ENCODE measurements at regions not wholly inside any gene's neighbourhood (a gene's known extent, or its start where the extent isn't known, plus 50 kb on each side); places are given as distances from the start of the nearest gene placed in this dataset.

DNA sequence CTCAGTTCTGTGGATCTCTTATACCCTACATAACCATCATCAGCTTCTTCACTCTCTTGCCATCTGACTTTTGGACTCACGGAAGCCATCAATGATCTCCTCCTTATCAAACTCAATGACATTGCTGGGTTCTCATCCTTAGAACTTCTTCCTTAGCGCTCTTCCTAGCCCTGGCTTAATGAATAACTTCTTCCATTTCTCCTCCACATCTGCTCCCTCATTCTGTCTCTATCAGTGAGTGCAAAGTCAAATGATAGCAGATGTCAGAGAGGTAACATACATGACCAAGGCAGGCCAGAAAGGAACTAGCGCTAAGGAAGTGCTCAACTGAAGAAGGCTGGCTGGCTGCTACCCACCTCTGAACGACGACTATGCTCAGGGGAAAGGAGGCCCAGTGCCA lies 449.8 kb downstream of the COG6 start:
- H3K14ac ChIP-seq (ENCODE audit: low read length), result no peak overlapping the region
- H3K4me2 ChIP-seq (ENCODE audit: low read length), result no peak overlapping the region
- no peaks in the 10 kb centered on the region for H3K79me2 ChIP-seq (ENCODE audit: control insufficient read depth, insufficient read depth, low read length, poor library complexity)
- H3K4ac ChIP-seq (ENCODE audit: low read depth, low read length), result no peak overlapping the region
- H3K18ac ChIP-seq (ENCODE audit: low read length), result no peak overlapping the region
- H2BK120ac ChIP-seq (ENCODE audit: insufficient read depth, low read length, poor library complexity), result no peak overlapping the region
- no peak overlapping the region for H2AK5ac ChIP-seq (ENCODE audit: low read length)
- no peaks in the 10 kb centered on the region for H3K79me1 ChIP-seq (ENCODE audit: low read length)
- no peaks in the 10 kb centered on the region for H3K9me3 ChIP-seq (ENCODE audit: insufficient read depth, low read depth, low read length)
- H3K27me3 ChIP-seq (ENCODE audit: insufficient read depth, low read length), result no peaks in the 10 kb centered on the region
- H3K27ac ChIP-seq (ENCODE audit: low read depth, low read length), result no peak overlapping the region
- no peak overlapping the region for H4K8ac ChIP-seq (ENCODE audit: low read depth, low read length)
- H2AFZ ChIP-seq (ENCODE audit: insufficient read depth, low read length, poor library complexity), result no peak overlapping the region
- H3K4me3 ChIP-seq (ENCODE audit: low read depth, low read length), result no peak overlapping the region
- no peak overlapping the region for H3K9ac ChIP-seq (ENCODE audit: low read length)
- no peak overlapping the region for H4K12ac ChIP-seq (ENCODE audit: low read depth, low read length)
- peak overlapping the region; percentile 15 for H3K23ac ChIP-seq (ENCODE audit: low read length)
- no peak overlapping the region for H2BK5ac ChIP-seq (ENCODE audit: low read depth, low read length, poor library complexity)
- no peak for DNase-seq
- no peaks in the 10 kb centered on the region for H3K4me1 ChIP-seq (ENCODE audit: control insufficient read depth in 1 of 2, insufficient read depth in 2 of 2, low read length in 2 of 2)
- no peak overlapping the region for H4K91ac ChIP-seq (ENCODE audit: low read depth, low read length)
- no peak overlapping the region for H2BK12ac ChIP-seq (ENCODE audit: low read length)
- no CpG with 5 or more reads among the region's 5 CpGs for WGBS (ENCODE audit: extremely low coverage, insufficient coverage, insufficient read length)
- H3K36me3 ChIP-seq (ENCODE audit: control insufficient read depth in 1 of 2, insufficient read depth in 2 of 2, low read length in 2 of 2), result no peaks in the 10 kb centered on the region

DNA sequence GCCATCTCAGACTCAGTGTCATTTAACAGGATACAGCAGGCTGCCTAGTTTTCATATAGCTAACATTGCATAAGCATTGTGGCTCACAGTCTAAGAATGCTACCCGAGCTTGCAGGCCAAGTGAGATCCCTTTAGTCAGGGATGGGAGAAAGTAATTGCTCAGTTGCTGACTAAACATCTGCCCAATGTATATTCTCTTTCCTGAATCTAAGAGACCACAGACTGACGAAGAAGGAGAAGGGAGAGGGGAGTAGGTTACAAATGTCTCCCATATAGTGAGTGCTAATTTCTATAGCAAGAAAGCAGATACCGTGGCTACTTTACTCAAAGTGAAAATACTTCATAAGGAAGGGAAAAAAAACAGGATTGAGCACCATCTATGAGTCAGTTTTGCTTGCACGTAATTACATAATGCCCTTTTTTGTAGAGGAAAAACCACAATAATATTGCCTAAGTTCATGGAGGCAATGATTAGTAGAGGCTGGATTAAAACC lies 453.9 kb downstream of the COG6 start:
- Histone ChIP-seq H3K18ac (ENCODE audit: low read length) (no peak overlapping the region), H2AFZ (ENCODE audit: insufficient read depth, low read length, poor library complexity) (no peak overlapping the region)
- no CpG with 5 or more reads among the region's 4 CpGs for WGBS (ENCODE audit: extremely low coverage, insufficient coverage, insufficient read length)

DNA sequence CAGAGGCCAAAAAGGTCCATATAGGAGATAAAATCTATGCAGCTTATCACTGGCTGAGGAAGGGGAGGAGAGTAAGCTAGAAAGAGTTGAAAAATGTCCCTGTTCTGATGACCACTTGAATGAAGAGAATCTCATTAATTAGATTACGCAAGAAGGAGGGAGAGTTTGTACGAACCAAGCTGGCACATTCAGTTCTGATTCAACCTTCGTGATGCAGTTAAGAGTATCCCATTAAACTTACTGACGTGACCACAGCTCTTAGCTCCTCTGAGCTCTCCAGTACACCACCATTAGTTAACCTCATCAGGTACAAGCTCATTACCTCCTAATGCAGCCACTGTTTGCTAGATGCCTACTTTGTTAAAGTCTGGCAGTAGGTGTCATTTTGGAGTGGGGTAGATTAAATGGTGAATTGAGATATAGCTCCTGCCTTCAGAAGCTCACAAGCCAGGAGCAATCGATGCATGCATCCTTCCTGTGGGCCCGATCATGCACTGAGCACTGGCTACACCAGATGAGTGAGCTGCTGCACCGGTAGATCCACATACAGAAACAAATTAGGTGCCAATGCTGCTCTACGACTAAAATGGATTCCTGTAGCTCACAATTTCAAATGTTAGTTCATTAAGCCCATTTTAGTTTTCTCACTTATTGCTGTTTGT lies 458.3 kb downstream of the COG6 start:
- no peak overlapping the region for H3K27ac ChIP-seq (ENCODE audit: low read depth, low read length)
- H3K18ac ChIP-seq (ENCODE audit: low read length), result no peak overlapping the region
- no peak overlapping the region for H3K4me2 ChIP-seq (ENCODE audit: low read length)
- no peak overlapping the region for H4K8ac ChIP-seq (ENCODE audit: low read depth, low read length)
- WGBS (ENCODE audit: extremely low coverage, insufficient coverage, insufficient read length), result no CpG with 5 or more reads among the region's 8 CpGs
- no peaks in the 10 kb centered on the region for H3K79me2 ChIP-seq (ENCODE audit: control insufficient read depth, insufficient read depth, low read length, poor library complexity)
- H3K4ac ChIP-seq (ENCODE audit: low read depth, low read length), result no peak overlapping the region
- H3K14ac ChIP-seq (ENCODE audit: low read length), result no peak overlapping the region
- peaks cover 7% of the 10 kb centered on the region for H3K79me1 ChIP-seq (ENCODE audit: low read length)
- H3K23ac ChIP-seq (ENCODE audit: low read length), result no peak overlapping the region
- no peak overlapping the region for H3K9ac ChIP-seq (ENCODE audit: low read length)
- H3K4me3 ChIP-seq (ENCODE audit: low read depth, low read length), result no peak overlapping the region
- H3K36me3 ChIP-seq (ENCODE audit: control insufficient read depth in 1 of 2, insufficient read depth in 2 of 2, low read length in 2 of 2), result no peaks in the 10 kb centered on the region
- H3K27me3 ChIP-seq (ENCODE audit: insufficient read depth, low read length), result no peaks in the 10 kb centered on the region
- peaks cover 0 to 2% of the 10 kb centered on the region in 2 experiments for H3K4me1 ChIP-seq (ENCODE audit: control insufficient read depth in 1 of 2, insufficient read depth in 2 of 2, low read length in 2 of 2)
- no peak overlapping the region for H2BK12ac ChIP-seq (ENCODE audit: low read length)
- no peak for DNase-seq
- H4K12ac ChIP-seq (ENCODE audit: low read depth, low read length), result no peak overlapping the region
- H2BK5ac ChIP-seq (ENCODE audit: low read depth, low read length, poor library complexity), result no peak overlapping the region
- no peaks in the 10 kb centered on the region for H3K9me3 ChIP-seq (ENCODE audit: insufficient read depth, low read depth, low read length)
- H4K91ac ChIP-seq (ENCODE audit: low read depth, low read length), result no peak overlapping the region
- no peak overlapping the region for H2BK120ac ChIP-seq (ENCODE audit: insufficient read depth, low read length, poor library complexity)
- no peak overlapping the region for H2AFZ ChIP-seq (ENCODE audit: insufficient read depth, low read length, poor library complexity)
- H2AK5ac ChIP-seq (ENCODE audit: low read length), result no peak overlapping the region

More for the DNA sequence above, 453.9 kb downstream of the COG6 start:
- no peaks in the 10 kb centered on the region for H3K36me3 ChIP-seq (ENCODE audit: control insufficient read depth in 1 of 2, insufficient read depth in 2 of 2, low read length in 2 of 2)
- H4K12ac ChIP-seq (ENCODE audit: low read depth, low read length), result no peak overlapping the region
- no peak overlapping the region for H3K9ac ChIP-seq (ENCODE audit: low read length)
- H3K4ac ChIP-seq (ENCODE audit: low read depth, low read length), result no peak overlapping the region
- DNase-seq, result peak; percentile 63 to 78
- H3K79me2 ChIP-seq (ENCODE audit: control insufficient read depth, insufficient read depth, low read length, poor library complexity), result no peaks in the 10 kb centered on the region
- H2BK12ac ChIP-seq (ENCODE audit: low read length), result no peak overlapping the region
- no peaks in the 10 kb centered on the region for H3K27me3 ChIP-seq (ENCODE audit: insufficient read depth, low read length)
- no peaks in the 10 kb centered on the region for H3K9me3 ChIP-seq (ENCODE audit: insufficient read depth, low read depth, low read length)
- no peak overlapping the region for H3K4me2 ChIP-seq (ENCODE audit: low read length)
- no peak overlapping the region for H3K14ac ChIP-seq (ENCODE audit: low read length)
- H3K4me3 ChIP-seq (ENCODE audit: low read depth, low read length), result no peak overlapping the region
- H3K27ac ChIP-seq (ENCODE audit: low read depth, low read length), result no peak overlapping the region
- H2AK5ac ChIP-seq (ENCODE audit: low read length), result no peak overlapping the region
- peaks cover 2% of the 10 kb centered on the region for H3K79me1 ChIP-seq (ENCODE audit: low read length)
- no peak overlapping the region for H2BK5ac ChIP-seq (ENCODE audit: low read depth, low read length, poor library complexity)
- H4K91ac ChIP-seq (ENCODE audit: low read depth, low read length), result no peak overlapping the region
- H3K23ac ChIP-seq (ENCODE audit: low read length), result no peak overlapping the region
- no peaks in the 10 kb centered on the region for H3K4me1 ChIP-seq (ENCODE audit: control insufficient read depth in 1 of 2, insufficient read depth in 2 of 2, low read length in 2 of 2)
- H2BK120ac ChIP-seq (ENCODE audit: insufficient read depth, low read length, poor library complexity), result no peak overlapping the region
- no peak overlapping the region for H4K8ac ChIP-seq (ENCODE audit: low read depth, low read length)

DNA sequence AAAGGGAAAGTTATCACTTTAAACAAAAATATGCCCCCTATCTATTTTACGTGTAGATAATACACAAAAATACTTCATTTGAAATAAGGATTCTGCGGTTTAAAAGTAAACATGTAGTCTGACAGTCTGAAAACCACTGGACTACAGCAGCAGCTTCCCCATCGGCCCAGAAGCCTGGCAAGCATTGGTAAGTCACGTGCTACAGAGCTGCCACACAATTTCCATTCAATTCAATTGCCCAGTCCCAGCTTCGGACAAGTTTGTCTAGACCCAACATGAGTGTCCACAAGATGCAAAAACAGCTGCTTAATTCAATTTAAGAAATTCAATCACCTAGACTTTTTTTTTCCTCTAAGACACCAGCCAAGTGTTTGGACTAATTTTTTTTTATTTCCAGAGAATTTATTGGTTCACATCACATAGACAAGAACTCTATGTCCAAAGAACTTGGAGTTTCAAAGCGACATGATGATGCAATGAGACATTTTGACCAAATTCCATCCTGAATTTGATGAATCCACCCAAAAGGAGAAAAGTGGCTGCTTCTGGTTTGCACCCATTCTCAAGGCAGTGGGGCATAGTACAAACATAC lies 458.9 kb downstream of the COG6 start:
- Histone ChIP-seq H4K8ac (ENCODE audit: low read depth, low read length) (no peak overlapping the region), H3K9ac (ENCODE audit: low read length) (no peak overlapping the region), H3K36me3 (ENCODE audit: control insufficient read depth in 1 of 2, insufficient read depth in 2 of 2, low read length in 2 of 2) (no peaks in the 10 kb centered on the region), H2BK5ac (ENCODE audit: low read depth, low read length, poor library complexity) (peak overlapping the region; percentile 28), H3K4me1 (ENCODE audit: control insufficient read depth in 1 of 2, insufficient read depth in 2 of 2, low read length in 2 of 2) (peaks cover 0 to 2% of the 10 kb centered on the region in 2 experiments), H3K18ac (ENCODE audit: low read length) (no peak overlapping the region), H3K27me3 (ENCODE audit: insufficient read depth, low read length) (no peaks in the 10 kb centered on the region), H2AFZ (ENCODE audit: insufficient read depth, low read length, poor library complexity) (no peak overlapping the region), H2BK12ac (ENCODE audit: low read length) (peak overlapping the region; percentile 58), H2BK120ac (ENCODE audit: insufficient read depth, low read length, poor library complexity) (no peak overlapping the region), H3K4ac (ENCODE audit: low read depth, low read length) (no peak overlapping the region), H3K79me1 (ENCODE audit: low read length) (peaks cover 7% of the 10 kb centered on the region), H3K4me2 (ENCODE audit: low read length) (no peak overlapping the region), H3K14ac (ENCODE audit: low read length) (no peak overlapping the region), H4K91ac (ENCODE audit: low read depth, low read length) (no peak overlapping the region), H3K4me3 (ENCODE audit: low read depth, low read length) (no peak overlapping the region), H3K27ac (ENCODE audit: low read depth, low read length) (no peak overlapping the region), H3K9me3 (ENCODE audit: insufficient read depth, low read depth, low read length) (no peaks in the 10 kb centered on the region), H3K79me2 (ENCODE audit: control insufficient read depth, insufficient read depth, low read length, poor library complexity) (no peaks in the 10 kb centered on the region), H3K23ac (ENCODE audit: low read length) (no peak overlapping the region), H2AK5ac (ENCODE audit: low read length) (no peak overlapping the region), H4K12ac (ENCODE audit: low read depth, low read length) (no peak overlapping the region)
- no CpG with 5 or more reads among the region's 6 CpGs for WGBS (ENCODE audit: extremely low coverage, insufficient coverage, insufficient read length)
- no peak for DNase-seq

Measured in trophoblast cell (in vitro differentiated cells and primary cell).